Mesothelial cell of epicardium (in vitro differentiated cells): ENCODE measurements at regions not wholly inside any gene's neighbourhood (a gene's known extent, or its start where the extent isn't known, plus 50 kb on each side); places are given as distances from the start of the nearest gene placed in this dataset.

ENCODE experiments used
- DNase-seq, 2 experiments: peaks; one replicate each; pipeline ENCODE4 v3.0.0; 2021; ENCODE audit warnings: low spot score in 2 of 2; ENCODE audit not compliant: unreplicated experiment in 2 of 2
- H3K27ac Mint-ChIP-seq: 2 replicates; pipeline ENCODE4 v1.8.0; 2021; ENCODE audit warnings: mixed read lengths
- H3K27me3 Mint-ChIP-seq: 2 replicates; pipeline ENCODE4 v1.8.0; 2021; ENCODE audit warnings: low read depth, mixed read lengths
- H3K36me3 Mint-ChIP-seq: 2 replicates; pipeline ENCODE4 v1.8.0; 2021; ENCODE audit warnings: mixed read lengths
- H3K4me1 Mint-ChIP-seq: 2 replicates; pipeline ENCODE4 v1.8.0; 2021; ENCODE audit warnings: mixed read lengths
- H3K4me3 Mint-ChIP-seq: 2 replicates; pipeline ENCODE4 v1.8.0; 2021; ENCODE audit warnings: mild to moderate bottlenecking, moderate library complexity, mixed read lengths
- H3K9me3 Mint-ChIP-seq: 2 replicates; pipeline ENCODE4 v1.8.0; 2021; ENCODE audit warnings: mixed read lengths
- TF ChIP-seq, protein P1 (sequence below): fragments of 200-600 bp; sonication (generic); IDR thresholded peaks from one replicate; pipeline ENCODE4 v1.5.0; 2021; ENCODE audit warnings: antibody characterized with exemption; ENCODE audit not compliant: unreplicated experiment

GRCh38 chr6:98644063-98644462 lies 190.3 kb upstream of the POU3F2 start:
- TF ChIP-seq, protein P1, sequence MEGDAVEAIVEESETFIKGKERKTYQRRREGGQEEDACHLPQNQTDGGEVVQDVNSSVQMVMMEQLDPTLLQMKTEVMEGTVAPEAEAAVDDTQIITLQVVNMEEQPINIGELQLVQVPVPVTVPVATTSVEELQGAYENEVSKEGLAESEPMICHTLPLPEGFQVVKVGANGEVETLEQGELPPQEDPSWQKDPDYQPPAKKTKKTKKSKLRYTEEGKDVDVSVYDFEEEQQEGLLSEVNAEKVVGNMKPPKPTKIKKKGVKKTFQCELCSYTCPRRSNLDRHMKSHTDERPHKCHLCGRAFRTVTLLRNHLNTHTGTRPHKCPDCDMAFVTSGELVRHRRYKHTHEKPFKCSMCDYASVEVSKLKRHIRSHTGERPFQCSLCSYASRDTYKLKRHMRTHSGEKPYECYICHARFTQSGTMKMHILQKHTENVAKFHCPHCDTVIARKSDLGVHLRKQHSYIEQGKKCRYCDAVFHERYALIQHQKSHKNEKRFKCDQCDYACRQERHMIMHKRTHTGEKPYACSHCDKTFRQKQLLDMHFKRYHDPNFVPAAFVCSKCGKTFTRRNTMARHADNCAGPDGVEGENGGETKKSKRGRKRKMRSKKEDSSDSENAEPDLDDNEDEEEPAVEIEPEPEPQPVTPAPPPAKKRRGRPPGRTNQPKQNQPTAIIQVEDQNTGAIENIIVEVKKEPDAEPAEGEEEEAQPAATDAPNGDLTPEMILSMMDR = no peak
- Mint-ChIP-seq H3K9me3 (no peaks in the 10 kb centered on the region), H3K27me3 (peaks cover 8% of the 10 kb centered on the region), H3K4me1 (no peaks in the 10 kb centered on the region), H3K4me3 (no peak overlapping the region), H3K27ac (no peak overlapping the region), H3K36me3 (no peaks in the 10 kb centered on the region)
- DNase-seq = no peak

DNA sequence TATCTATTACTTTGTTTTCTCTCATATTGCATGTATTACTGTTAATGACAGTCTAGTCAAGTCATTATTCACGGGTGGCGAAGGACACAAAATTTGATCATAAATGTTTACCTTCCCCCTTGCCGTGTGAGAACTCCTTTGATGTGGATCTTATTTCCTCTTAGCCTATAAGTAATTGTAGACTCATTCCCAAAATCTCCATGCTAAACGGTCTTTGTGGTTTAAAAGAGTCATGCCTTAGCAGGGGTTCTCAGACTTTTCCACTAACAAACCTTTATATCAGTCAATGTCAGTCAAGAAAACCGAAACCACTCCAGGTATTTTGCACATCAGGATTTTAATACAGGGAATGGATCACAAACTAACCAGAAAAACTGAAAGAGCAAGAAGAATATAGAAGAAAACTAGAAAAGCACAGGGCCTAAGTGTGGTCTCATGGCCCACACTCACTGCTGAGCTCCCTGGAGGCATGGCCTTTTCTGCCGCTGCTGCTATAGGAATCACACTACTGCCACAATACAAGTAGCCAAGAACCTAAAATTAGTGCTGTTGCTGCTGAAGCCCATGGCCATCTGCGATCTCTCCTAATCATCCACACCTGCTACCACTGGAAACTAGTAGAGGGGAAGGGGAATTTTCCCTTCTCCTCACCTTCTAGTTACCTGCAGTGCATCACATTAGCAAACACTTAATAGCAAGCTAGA lies 186.0 kb upstream of the POU3F2 start:
- Mint-ChIP-seq H3K9me3 (no peaks in the 10 kb centered on the region), H3K4me3 (no peak overlapping the region), H3K36me3 (no peaks in the 10 kb centered on the region), H3K4me1 (no peaks in the 10 kb centered on the region), H3K27ac (no peak overlapping the region), H3K27me3 (peaks cover 5% of the 10 kb centered on the region)
- DNase-seq = no peak
- TF ChIP-seq, protein P1 = no peak

- TF ChIP-seq, protein P1 = no peak
- no peak overlapping the region for H3K4me3 Mint-ChIP-seq
- peaks cover 2% of the 10 kb centered on the region for H3K27me3 Mint-ChIP-seq
- no peaks in the 10 kb centered on the region for H3K36me3 Mint-ChIP-seq
- no peaks in the 10 kb centered on the region for H3K9me3 Mint-ChIP-seq
- no peak overlapping the region for H3K27ac Mint-ChIP-seq
- no peaks in the 10 kb centered on the region for H3K4me1 Mint-ChIP-seq
- no peak for DNase-seq
These were observed 183.4 kb upstream of the POU3F2 start for GRCh38 chr6:98650941-98651340.

DNA sequence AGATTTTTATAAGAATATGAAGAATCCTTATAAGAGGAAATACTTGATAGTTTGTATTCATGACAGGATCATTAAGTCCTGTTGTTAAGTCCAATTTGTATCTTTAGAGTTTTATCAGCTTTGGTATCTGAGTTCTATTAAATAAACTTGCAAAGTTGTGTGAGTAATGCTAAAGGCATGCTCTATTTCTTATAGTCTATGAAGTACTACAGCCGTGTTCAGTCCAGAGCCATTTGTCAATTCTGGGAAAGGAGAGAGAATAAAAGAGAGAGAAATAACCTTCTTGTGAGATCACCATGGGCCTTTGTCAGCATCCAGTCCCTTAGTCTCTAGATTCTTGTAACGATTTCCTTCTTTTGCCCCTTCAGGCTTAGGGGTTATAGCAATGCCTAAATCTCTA lies 181.2 kb upstream of the POU3F2 start:
- Mint-ChIP-seq H3K27ac (no peak overlapping the region), H3K4me1 (no peaks in the 10 kb centered on the region), H3K36me3 (no peaks in the 10 kb centered on the region), H3K27me3 (peaks cover 2% of the 10 kb centered on the region), H3K9me3 (no peaks in the 10 kb centered on the region), H3K4me3 (no peak overlapping the region)
- DNase-seq = no peak
- TF ChIP-seq, protein P1 = no peak

DNA sequence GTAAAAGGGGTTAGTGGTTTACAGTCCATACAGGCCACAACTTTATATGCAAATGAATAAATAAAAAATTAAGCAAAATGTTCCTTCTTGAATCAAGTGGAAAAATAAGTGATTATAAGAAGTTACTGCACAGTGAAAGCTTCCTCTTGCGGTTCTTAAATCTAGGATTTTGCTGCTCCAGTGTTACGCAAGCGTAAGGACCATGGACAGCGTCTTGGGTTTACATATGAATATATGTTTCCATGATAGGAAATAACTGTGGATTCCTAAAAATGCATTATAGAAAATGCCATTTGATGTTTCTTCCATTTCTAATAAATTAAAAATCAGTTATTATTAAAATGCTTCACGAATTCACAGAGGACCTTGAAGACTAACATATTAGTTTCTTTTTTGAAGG lies 176.6 kb upstream of the POU3F2 start:
- TF ChIP-seq, protein P1 = no peak
- H3K4me1 Mint-ChIP-seq = no peaks in the 10 kb centered on the region
- no peaks in the 10 kb centered on the region for H3K9me3 Mint-ChIP-seq
- H3K36me3 Mint-ChIP-seq = no peaks in the 10 kb centered on the region
- peak; percentile 64 to 74 for DNase-seq
- no peak overlapping the region for H3K27ac Mint-ChIP-seq
- H3K27me3 Mint-ChIP-seq = peaks cover 6% of the 10 kb centered on the region
- no peak overlapping the region for H3K4me3 Mint-ChIP-seq
